ENCODE measurements at regions not wholly inside any gene's neighbourhood (a gene's known extent, or its start where the extent isn't known, plus 50 kb on each side); places are given as distances from the start of the nearest gene placed in this dataset.

GRCh38 chr22:47739291-47740015 is 977.0 kb downstream of the TBC1D22A start:
- no peaks in the 10 kb centered on the region for H3K4me1 Mint-ChIP-seq
- ATAC-seq (replicated peaks in 1 of 4) = no peak
- no peak for DNase-seq
- Histone ChIP-seq H3K4me1 (ENCODE audit: control insufficient read depth in 1 of 2, extremely low read depth in 1 of 2, insufficient read depth in 2 of 2, low read length in 2 of 2) (no peaks in the 10 kb centered on the region), H3K36me3 (ENCODE audit: control insufficient read depth in 2 of 2, extremely low read depth in 1 of 2, insufficient read depth in 1 of 2, low read length in 1 of 2) (no peaks in the 10 kb centered on the region), H3K27ac (ENCODE audit: low read length) (no peak overlapping the region), H3K4me3 (ENCODE audit: control insufficient read depth in 1 of 2, extremely low read depth in 1 of 2, low read length in 1 of 2) (no peak overlapping the region), H3K9me3 (no peaks in the 10 kb centered on the region), H3K27me3 (replicated peaks in 1 of 2; ENCODE audit: control insufficient read depth in 2 of 2, extremely low read depth in 1 of 2, insufficient read depth in 2 of 2, low read length in 1 of 2) (peaks cover 0 to 30% of the 10 kb centered on the region in 2 experiments)
- WGBS (ENCODE audit: insufficient coverage) = 77% methylated on average over 12 of the region's 16 CpGs
- H3K27ac Mint-ChIP-seq = no peak overlapping the region
- peaks cover 0 to 13% of the 10 kb centered on the region in 2 donors for H3K27me3 Mint-ChIP-seq
- no peaks in the 10 kb centered on the region for H3K36me3 Mint-ChIP-seq
- CTCF ChIA-PET = no interaction called here
- H3K9me3 Mint-ChIP-seq = no peaks in the 10 kb centered on the region
- POLR2A ChIA-PET = no interaction called here
- no peak overlapping the region for H3K4me3 Mint-ChIP-seq

- H3K27ac ChIP-seq (ENCODE audit: low read length) = no peak overlapping the region
- 76% methylated on average over 4 of the region's 8 CpGs for WGBS (ENCODE audit: insufficient coverage)
- peaks cover 0 to 31% of the 10 kb centered on the region in 2 experiments for H3K27me3 ChIP-seq (replicated peaks in 1 of 2; ENCODE audit: control insufficient read depth in 2 of 2, extremely low read depth in 1 of 2, insufficient read depth in 2 of 2, low read length in 1 of 2)
- H3K4me3 ChIP-seq (ENCODE audit: control insufficient read depth in 1 of 2, extremely low read depth in 1 of 2, low read length in 1 of 2) = no peak overlapping the region
- H3K27ac Mint-ChIP-seq = no peak overlapping the region
- no peaks in the 10 kb centered on the region for H3K9me3 Mint-ChIP-seq
- no peaks in the 10 kb centered on the region for H3K4me1 ChIP-seq (ENCODE audit: control insufficient read depth in 1 of 2, extremely low read depth in 1 of 2, insufficient read depth in 2 of 2, low read length in 2 of 2)
- POLR2A ChIA-PET = no interaction called here
- DNase-seq (no peak), ATAC-seq (replicated peaks in 1 of 4) (no peak)
- H3K36me3 Mint-ChIP-seq = no peaks in the 10 kb centered on the region
- H3K27me3 Mint-ChIP-seq = peaks cover 0 to 13% of the 10 kb centered on the region in 2 donors
- no peaks in the 10 kb centered on the region for H3K9me3 ChIP-seq
- CTCF ChIA-PET = no interaction called here
- H3K36me3 ChIP-seq (ENCODE audit: control insufficient read depth in 2 of 2, extremely low read depth in 1 of 2, insufficient read depth in 1 of 2, low read length in 1 of 2) = no peaks in the 10 kb centered on the region
- no peak overlapping the region for H3K4me3 Mint-ChIP-seq
- H3K4me1 Mint-ChIP-seq = no peaks in the 10 kb centered on the region
These were observed 976.1 kb downstream of the TBC1D22A start for GRCh38 chr22:47738472-47739013.

- ChIA-PET CTCF (no interaction called here), POLR2A (no interaction called here)
- Histone ChIP-seq H3K27me3 (replicated peaks in 1 of 2; ENCODE audit: control insufficient read depth in 2 of 2, extremely low read depth in 1 of 2, insufficient read depth in 2 of 2, low read length in 1 of 2) (peaks cover 0 to 22% of the 10 kb centered on the region in 2 experiments), H3K9me3 (no peaks in the 10 kb centered on the region), H3K36me3 (ENCODE audit: control insufficient read depth in 2 of 2, extremely low read depth in 1 of 2, insufficient read depth in 1 of 2, low read length in 1 of 2) (no peaks in the 10 kb centered on the region), H3K4me3 (ENCODE audit: control insufficient read depth in 1 of 2, extremely low read depth in 1 of 2, low read length in 1 of 2) (no peak overlapping the region), H3K27ac (ENCODE audit: low read length) (no peak overlapping the region), H3K4me1 (ENCODE audit: control insufficient read depth in 1 of 2, extremely low read depth in 1 of 2, insufficient read depth in 2 of 2, low read length in 2 of 2) (no peaks in the 10 kb centered on the region)
- ATAC-seq (replicated peaks in 1 of 4) (no peak), DNase-seq (no peak)
- Mint-ChIP-seq H3K27me3 (peaks cover 0 to 11% of the 10 kb centered on the region in 2 donors), H3K4me1 (no peaks in the 10 kb centered on the region), H3K36me3 (no peaks in the 10 kb centered on the region), H3K4me3 (no peak overlapping the region), H3K27ac (no peak overlapping the region), H3K9me3 (peaks cover 0 to 9% (median 6%) of the 10 kb centered on the region in 3 donors)
- WGBS (ENCODE audit: insufficient coverage) = 69% methylated on average over 10 of the region's 15 CpGs
These were observed 974.0 kb downstream of the TBC1D22A start for GRCh38 chr22:47736186-47737034.

GRCh38 chr22:47734511-47734910 is 972.1 kb downstream of the TBC1D22A start:
- Histone ChIP-seq H3K4me3 (ENCODE audit: control insufficient read depth in 1 of 2, extremely low read depth in 1 of 2, low read length in 1 of 2) (no peak overlapping the region), H3K9me3 (no peaks in the 10 kb centered on the region), H3K27ac (ENCODE audit: low read length) (no peak overlapping the region), H3K36me3 (ENCODE audit: control insufficient read depth in 2 of 2, extremely low read depth in 1 of 2, insufficient read depth in 1 of 2, low read length in 1 of 2) (no peaks in the 10 kb centered on the region), H3K27me3 (replicated peaks in 1 of 2; ENCODE audit: control insufficient read depth in 2 of 2, extremely low read depth in 1 of 2, insufficient read depth in 2 of 2, low read length in 1 of 2) (peaks cover 0 to 10% of the 10 kb centered on the region in 2 experiments), H3K4me1 (ENCODE audit: control insufficient read depth in 1 of 2, extremely low read depth in 1 of 2, insufficient read depth in 2 of 2, low read length in 2 of 2) (no peaks in the 10 kb centered on the region)
- POLR2A ChIA-PET = no interaction called here
- H3K4me1 Mint-ChIP-seq = no peaks in the 10 kb centered on the region
- CTCF ChIA-PET = no interaction called here
- H3K27ac Mint-ChIP-seq = no peak overlapping the region
- 83% methylated on average over 6 of the region's 7 CpGs for WGBS (ENCODE audit: insufficient coverage)
- H3K9me3 Mint-ChIP-seq = peaks cover 0 to 10% (median 10%) of the 10 kb centered on the region in 3 donors
- ATAC-seq (replicated peaks in 1 of 4) (no peak), DNase-seq (no peak)
- H3K27me3 Mint-ChIP-seq = peaks cover 2 to 3% of the 10 kb centered on the region in 2 donors
- no peaks in the 10 kb centered on the region for H3K36me3 Mint-ChIP-seq
- no peak overlapping the region for H3K4me3 Mint-ChIP-seq

- peaks cover 0 to 12% (median 10%) of the 10 kb centered on the region in 3 donors for H3K9me3 Mint-ChIP-seq
- H3K36me3 Mint-ChIP-seq = no peaks in the 10 kb centered on the region
- Histone ChIP-seq H3K36me3 (ENCODE audit: control insufficient read depth in 2 of 2, extremely low read depth in 1 of 2, insufficient read depth in 1 of 2, low read length in 1 of 2) (no peaks in the 10 kb centered on the region), H3K4me1 (ENCODE audit: control insufficient read depth in 1 of 2, extremely low read depth in 1 of 2, insufficient read depth in 2 of 2, low read length in 2 of 2) (no peaks in the 10 kb centered on the region), H3K4me3 (ENCODE audit: control insufficient read depth in 1 of 2, extremely low read depth in 1 of 2, low read length in 1 of 2) (no peak overlapping the region), H3K9me3 (no peaks in the 10 kb centered on the region), H3K27ac (ENCODE audit: low read length) (no peak overlapping the region), H3K27me3 (replicated peaks in 1 of 2; ENCODE audit: control insufficient read depth in 2 of 2, extremely low read depth in 1 of 2, insufficient read depth in 2 of 2, low read length in 1 of 2) (peaks cover 0 to 7% of the 10 kb centered on the region in 2 experiments)
- WGBS (ENCODE audit: insufficient coverage) = no CpG with 5 or more reads among the region's 1 CpG
- no peaks in the 10 kb centered on the region for H3K4me1 Mint-ChIP-seq
- ChIA-PET CTCF (no interaction called here), POLR2A (no interaction called here)
- no peak overlapping the region for H3K4me3 Mint-ChIP-seq
- H3K27me3 Mint-ChIP-seq = peaks cover 19 to 27% of the 10 kb centered on the region in 2 donors
- no peak for DNase-seq
- no peak for ATAC-seq (replicated peaks in 1 of 4)
- no peak overlapping the region for H3K27ac Mint-ChIP-seq
These were observed 965.2 kb downstream of the TBC1D22A start for GRCh38 chr22:47727641-47728040.

GRCh38 chr22:47724751-47725150 is 962.3 kb downstream of the TBC1D22A start:
- ATAC-seq (replicated peaks in 1 of 4) (no peak), DNase-seq (no peak)
- peaks cover 22 to 31% of the 10 kb centered on the region in 2 donors for H3K27me3 Mint-ChIP-seq
- H3K27ac ChIP-seq (ENCODE audit: low read length) = no peak overlapping the region
- no peak overlapping the region for H3K27ac Mint-ChIP-seq
- H3K4me3 Mint-ChIP-seq = no peak overlapping the region
- H3K4me3 ChIP-seq (ENCODE audit: control insufficient read depth in 1 of 2, extremely low read depth in 1 of 2, low read length in 1 of 2) = no peak overlapping the region
- no CpG with 5 or more reads among the region's 2 CpGs for WGBS (ENCODE audit: insufficient coverage)
- H3K36me3 Mint-ChIP-seq = no peaks in the 10 kb centered on the region
- H3K36me3 ChIP-seq (ENCODE audit: control insufficient read depth in 2 of 2, extremely low read depth in 1 of 2, insufficient read depth in 1 of 2, low read length in 1 of 2) = no peaks in the 10 kb centered on the region
- ChIA-PET CTCF (no interaction called here), POLR2A (no interaction called here)
- peaks cover 0 to 7% of the 10 kb centered on the region in 2 experiments for H3K27me3 ChIP-seq (replicated peaks in 1 of 2; ENCODE audit: control insufficient read depth in 2 of 2, extremely low read depth in 1 of 2, insufficient read depth in 2 of 2, low read length in 1 of 2)
- H3K9me3 ChIP-seq = no peaks in the 10 kb centered on the region
- peaks cover 0 to 4% (median 0%) of the 10 kb centered on the region in 3 donors for H3K9me3 Mint-ChIP-seq
- H3K4me1 ChIP-seq (ENCODE audit: control insufficient read depth in 1 of 2, extremely low read depth in 1 of 2, insufficient read depth in 2 of 2, low read length in 2 of 2) = no peaks in the 10 kb centered on the region
- H3K4me1 Mint-ChIP-seq = no peaks in the 10 kb centered on the region

Data from T-cell (primary cell).